ENCODE measurements at regions not wholly inside any gene's neighbourhood (a gene's known extent, or its start where the extent isn't known, plus 50 kb on each side); places are given as distances from the start of the nearest gene placed in this dataset.

- TF ChIP-seq CTCF (IDR thresholded peaks at IDR 0.05 in 2 of 3, conservative IDR thresholded peaks at IDR 0.05 in 1 of 3; ENCODE audit: borderline replicate concordance in 1 of 3, insufficient read depth in 1 of 3, low read depth in 2 of 3, low read length in 2 of 3) (no peak), JUND (IDR thresholded peaks at IDR 0.05) (no peak), POLR2A (IDR thresholded peaks at IDR 0.05; ENCODE audit: borderline replicate concordance, extremely low read depth, insufficient read depth, insufficient read length) (no peak)
Measured at GRCh38 chr5:99122976-99123375, 194.2 kb upstream of the CHD1 start.
